ENCODE measurements at regions not wholly inside any gene's neighbourhood (a gene's known extent, or its start where the extent isn't known, plus 50 kb on each side); places are given as distances from the start of the nearest gene placed in this dataset.
"Not testable (repeated sequence)": the region's sequence is repeated elsewhere in the genome, so short reads cannot be mapped to it uniquely, and the experiment has no call there.

DNA sequence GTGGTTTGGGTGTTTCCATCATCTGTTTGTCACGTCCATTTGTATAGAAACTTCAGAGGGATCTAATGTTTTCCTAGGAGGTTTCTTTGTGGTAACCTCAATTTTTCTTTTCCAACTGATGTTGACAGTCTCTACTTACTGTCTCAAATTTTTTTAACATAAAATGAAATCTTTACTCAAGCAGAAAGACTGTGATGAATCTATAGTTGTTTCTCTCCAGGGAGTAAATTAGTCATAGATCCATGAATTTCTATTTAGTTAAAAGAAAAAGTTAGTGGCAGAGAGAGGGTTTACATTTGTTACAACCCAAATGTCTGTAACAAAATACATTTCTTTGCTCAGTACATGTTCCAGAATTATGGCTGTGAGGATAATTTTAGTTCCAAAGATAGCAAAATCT lies 161.6 kb downstream of the DISP1 start:
- Histone ChIP-seq H3K36me3 (no peaks in the 10 kb centered on the region), H3K9me3 (no peaks in the 10 kb centered on the region), H3K4me1 (peaks cover 0 to 8% of the 10 kb centered on the region in 2 donors), H3K27me3 (no peaks in the 10 kb centered on the region), H3K4me3 (no peak overlapping the region), H3K27ac (no peak overlapping the region)
- DNase-seq (ENCODE audit: low spot score) = no peak
- no peak for TF ChIP-seq CTCF (IDR thresholded peaks at IDR 0.05)

DNA sequence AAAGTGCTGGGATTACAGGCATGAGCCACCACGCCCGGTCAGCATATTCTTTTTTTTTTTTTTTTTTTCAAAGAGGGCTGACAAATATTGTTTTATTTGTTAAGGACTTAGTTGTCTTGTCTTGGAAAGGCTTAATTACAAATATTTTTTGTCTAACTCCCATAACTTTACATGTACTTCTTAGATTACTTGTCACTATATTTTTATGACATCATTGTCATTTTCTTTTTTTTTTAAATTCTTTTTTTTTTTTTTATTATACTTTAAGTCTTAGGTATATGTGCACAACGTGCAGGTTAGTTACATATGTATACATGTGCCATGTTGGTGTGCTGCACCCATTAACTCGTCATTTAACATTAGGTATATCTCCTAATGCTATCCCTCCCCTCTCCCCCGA lies 162.5 kb downstream of the DISP1 start:
- not testable (repeated sequence) for H3K36me3 ChIP-seq; H3K27me3 ChIP-seq; H3K9me3 ChIP-seq; H3K4me1 ChIP-seq; H3K4me3 ChIP-seq; H3K27ac ChIP-seq; DNase-seq (ENCODE audit: low spot score)

- Histone ChIP-seq H3K9me3 (no peaks in the 10 kb centered on the region), H3K4me3 (no peak overlapping the region), H3K27ac (no peak overlapping the region), H3K27me3 (no peaks in the 10 kb centered on the region), H3K4me1 (peaks cover 0 to 8% of the 10 kb centered on the region in 2 donors), H3K36me3 (no peaks in the 10 kb centered on the region)
- DNase-seq (ENCODE audit: low spot score) = no peak
- no peak for TF ChIP-seq CTCF (IDR thresholded peaks at IDR 0.05)
Measured at GRCh38 chr1:222979561-222979960, 163.5 kb downstream of the TLR5 start.

- Histone ChIP-seq H3K36me3 (no peaks in the 10 kb centered on the region), H3K27me3 (no peaks in the 10 kb centered on the region), H3K27ac (no peak overlapping the region), H3K4me3 (no peak overlapping the region), H3K4me1 (no peaks in the 10 kb centered on the region), H3K9me3 (no peaks in the 10 kb centered on the region)
- TF ChIP-seq CTCF (IDR thresholded peaks at IDR 0.05) = no peak
- no peak for DNase-seq (ENCODE audit: low spot score)
Measured at GRCh38 chr1:222987674-222988076, 155.4 kb downstream of the TLR5 start.

DNA sequence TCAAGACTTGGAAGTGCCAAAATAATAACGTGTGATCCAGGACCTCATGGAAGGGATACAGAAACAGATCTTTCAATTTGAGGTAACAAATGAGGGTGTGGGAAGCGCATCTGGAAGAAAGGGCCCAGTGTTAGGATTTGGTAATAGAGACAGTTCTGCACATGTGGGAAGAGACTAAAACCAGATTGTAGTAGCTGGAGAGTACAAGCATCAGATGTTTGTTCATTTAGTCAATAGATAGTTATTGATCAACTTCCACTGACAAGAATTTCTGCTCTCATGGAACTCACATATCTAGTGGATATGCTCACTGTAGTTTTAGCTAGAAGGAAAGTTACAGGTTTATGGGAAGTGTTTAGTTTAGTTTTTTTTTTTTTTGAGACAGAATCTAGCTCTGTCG lies 153.6 kb downstream of the TLR5 start:
- DNase-seq (ENCODE audit: low spot score) = no peak
- H3K27me3 ChIP-seq = no peaks in the 10 kb centered on the region
- H3K9me3 ChIP-seq = no peaks in the 10 kb centered on the region
- no peak for TF ChIP-seq CTCF (IDR thresholded peaks at IDR 0.05)
- H3K4me1 ChIP-seq = peaks cover 0 to 5% of the 10 kb centered on the region in 2 donors
- H3K4me3 ChIP-seq = no peak overlapping the region
- no peaks in the 10 kb centered on the region for H3K36me3 ChIP-seq
- no peak overlapping the region for H3K27ac ChIP-seq

DNA sequence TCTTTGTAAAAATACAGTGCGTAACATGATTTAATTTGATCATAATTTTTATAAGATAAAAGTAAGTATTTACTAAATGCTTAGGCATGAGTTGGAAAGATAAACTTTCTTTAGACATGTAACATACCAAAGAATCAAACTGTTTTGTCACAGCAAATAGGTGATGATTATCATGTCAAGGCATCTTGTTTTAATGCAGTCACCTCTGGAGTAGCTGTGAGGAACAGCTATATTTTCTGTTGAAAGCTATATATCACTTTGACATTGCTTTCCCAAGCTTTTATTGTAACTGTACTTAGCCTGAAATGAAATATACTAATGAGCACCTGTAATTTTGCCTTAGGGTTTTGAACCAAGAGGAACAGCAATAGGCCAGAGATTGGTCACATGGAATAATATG lies 151.9 kb downstream of the TLR5 start:
- no peak for DNase-seq (ENCODE audit: low spot score)
- no peaks in the 10 kb centered on the region for H3K27me3 ChIP-seq
- no peaks in the 10 kb centered on the region for H3K36me3 ChIP-seq
- no peak for TF ChIP-seq CTCF (IDR thresholded peaks at IDR 0.05)
- peaks cover 0 to 22% of the 10 kb centered on the region in 2 donors for H3K4me1 ChIP-seq
- H3K9me3 ChIP-seq = no peaks in the 10 kb centered on the region
- no peak overlapping the region for H3K4me3 ChIP-seq
- H3K27ac ChIP-seq = no peak overlapping the region
